Fibroblast of lung (primary cell): ENCODE measurements at regions not wholly inside any gene's neighbourhood (a gene's known extent, or its start where the extent isn't known, plus 50 kb on each side); places are given as distances from the start of the nearest gene placed in this dataset.

Experiments
- DNase-seq, 2 donors: peaks; one replicate each; pipeline versions ENCODE4 v3.0.0 to v3.0.0-alpha.2; 2010; ENCODE audit warnings: low read depth in 2 of 2
- H2AFZ ChIP-seq: 2 replicates; pipeline ENCODE4 v1.5.1; 2012; ENCODE audit warnings: low read length, control low read depth, inconsistent platforms
- H3K27ac ChIP-seq: 2 replicates; pipeline ENCODE4 v1.5.1; 2011; ENCODE audit warnings: low read length, control low read depth; ENCODE audit not compliant: insufficient read depth
- H3K27me3 ChIP-seq: 2 replicates; pipeline ENCODE4 v1.5.1; 2011; ENCODE audit warnings: mild to moderate bottlenecking, low read length; ENCODE audit not compliant: control insufficient read depth, insufficient read depth
- H3K36me3 ChIP-seq: 2 replicates; pipeline ENCODE4 v1.5.1; 2011; ENCODE audit warnings: low read length; ENCODE audit not compliant: control insufficient read depth, insufficient read depth
- H3K4me1 ChIP-seq: 2 replicates; pipeline ENCODE4 v1.5.1; 2011; ENCODE audit warnings: low read length; ENCODE audit not compliant: control insufficient read depth, insufficient read depth; ENCODE audit errors: extremely low read depth
- H3K4me2 ChIP-seq: 2 replicates; pipeline ENCODE4 v1.5.1; 2011; ENCODE audit warnings: low read length, control low read depth; ENCODE audit not compliant: insufficient read depth; ENCODE audit errors: extremely low read depth
- H3K4me3 ChIP-seq, 4 experiments: fragments of 200-600 bp in 1 of 4; sonication (generic) in 1 of 4; replicated peaks in 1 of 4; 2 replicates each; pipeline ENCODE4 v1.5.1; 2011 to 2016; ENCODE audit warnings: low read length in 4 of 4, low read depth in 3 of 4, mild to moderate bottlenecking in 3 of 4, control low read depth in 2 of 4, inconsistent platforms in 1 of 4, mixed read lengths in 1 of 4; ENCODE audit not compliant: insufficient read depth in 1 of 4; ENCODE audit errors: control extremely low read depth in 1 of 4
- H3K79me2 ChIP-seq: 2 replicates; pipeline ENCODE4 v1.5.1; 2012; ENCODE audit warnings: mild to moderate bottlenecking, low read length, inconsistent platforms; ENCODE audit not compliant: control insufficient read depth, insufficient read depth
- H3K9ac ChIP-seq: 2 replicates; pipeline ENCODE4 v1.5.1; 2011; ENCODE audit warnings: mild to moderate bottlenecking, low read length, control low read depth; ENCODE audit not compliant: insufficient read depth
- H3K9me3 ChIP-seq: 2 replicates; pipeline ENCODE4 v1.5.1; 2012; ENCODE audit warnings: low read depth, low read length; ENCODE audit not compliant: control insufficient read depth, insufficient read depth
- H4K20me1 ChIP-seq: 2 replicates; pipeline ENCODE4 v1.5.1; 2011; ENCODE audit warnings: low read length; ENCODE audit not compliant: control insufficient read depth, insufficient read depth; ENCODE audit errors: extremely low read depth
- EZH2 ChIP-seq: IDR thresholded peaks from 2 replicates; pipeline ENCODE4 v1.5.1; 2012; ENCODE audit warnings: low read length, control low read depth, mild to moderate bottlenecking; ENCODE audit errors: missing control alignments
- TF ChIP-seq, protein P1 (sequence below), 2 donors: IDR thresholded peaks in 1 of 2; conservative IDR thresholded peaks in 1 of 2; 1 replicate in 1 of 2; 2 replicates in 1 of 2; pipeline ENCODE4 v1.5.1; 2011 to 2012; ENCODE audit warnings: low read length in 2 of 2, control low read depth in 1 of 2, inconsistent platforms in 1 of 2, low read depth in 1 of 2, mild to moderate bottlenecking in 1 of 2

DNA sequence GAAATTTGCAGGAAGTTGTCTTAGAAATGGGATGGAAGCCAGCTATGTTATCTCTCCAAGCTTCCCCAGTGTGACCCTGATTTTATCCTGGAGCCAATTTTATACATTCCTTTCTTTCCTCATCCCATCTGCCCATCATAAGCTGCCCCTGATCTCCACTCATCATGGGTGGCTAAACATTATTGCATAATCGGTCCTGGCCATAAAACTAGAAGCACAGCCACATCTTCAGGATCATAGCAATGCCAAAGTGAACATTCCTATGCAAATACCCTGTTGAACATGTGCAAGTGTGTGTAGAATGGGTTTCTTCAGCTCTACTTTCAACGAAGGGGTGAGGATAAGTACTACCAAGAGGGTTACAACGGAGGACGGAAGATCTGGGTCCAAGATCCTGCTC lies 50.6 kb upstream of the COG2 start:
- Histone ChIP-seq H3K9ac (no peak overlapping the region), H3K4me3 (no peak overlapping the region), H2AFZ (no peak overlapping the region), H4K20me1 (no peaks in the 10 kb centered on the region), H3K4me2 (no peak overlapping the region), H3K27me3 (no peaks in the 10 kb centered on the region), H3K79me2 (no peaks in the 10 kb centered on the region), H3K36me3 (no peaks in the 10 kb centered on the region), H3K4me1 (no peaks in the 10 kb centered on the region), H3K9me3 (no peaks in the 10 kb centered on the region), H3K27ac (no peak overlapping the region)
- no peak for DNase-seq
- no peak for TF ChIP-seq EZH2
- TF ChIP-seq, protein P1, sequence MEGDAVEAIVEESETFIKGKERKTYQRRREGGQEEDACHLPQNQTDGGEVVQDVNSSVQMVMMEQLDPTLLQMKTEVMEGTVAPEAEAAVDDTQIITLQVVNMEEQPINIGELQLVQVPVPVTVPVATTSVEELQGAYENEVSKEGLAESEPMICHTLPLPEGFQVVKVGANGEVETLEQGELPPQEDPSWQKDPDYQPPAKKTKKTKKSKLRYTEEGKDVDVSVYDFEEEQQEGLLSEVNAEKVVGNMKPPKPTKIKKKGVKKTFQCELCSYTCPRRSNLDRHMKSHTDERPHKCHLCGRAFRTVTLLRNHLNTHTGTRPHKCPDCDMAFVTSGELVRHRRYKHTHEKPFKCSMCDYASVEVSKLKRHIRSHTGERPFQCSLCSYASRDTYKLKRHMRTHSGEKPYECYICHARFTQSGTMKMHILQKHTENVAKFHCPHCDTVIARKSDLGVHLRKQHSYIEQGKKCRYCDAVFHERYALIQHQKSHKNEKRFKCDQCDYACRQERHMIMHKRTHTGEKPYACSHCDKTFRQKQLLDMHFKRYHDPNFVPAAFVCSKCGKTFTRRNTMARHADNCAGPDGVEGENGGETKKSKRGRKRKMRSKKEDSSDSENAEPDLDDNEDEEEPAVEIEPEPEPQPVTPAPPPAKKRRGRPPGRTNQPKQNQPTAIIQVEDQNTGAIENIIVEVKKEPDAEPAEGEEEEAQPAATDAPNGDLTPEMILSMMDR (conservative IDR thresholded peaks at IDR 0.05 in 1 of 2, IDR thresholded peaks at IDR 0.05 in 1 of 2; ENCODE audit: low read depth in 1 of 2, low read length in 2 of 2) = no peak

DNA sequence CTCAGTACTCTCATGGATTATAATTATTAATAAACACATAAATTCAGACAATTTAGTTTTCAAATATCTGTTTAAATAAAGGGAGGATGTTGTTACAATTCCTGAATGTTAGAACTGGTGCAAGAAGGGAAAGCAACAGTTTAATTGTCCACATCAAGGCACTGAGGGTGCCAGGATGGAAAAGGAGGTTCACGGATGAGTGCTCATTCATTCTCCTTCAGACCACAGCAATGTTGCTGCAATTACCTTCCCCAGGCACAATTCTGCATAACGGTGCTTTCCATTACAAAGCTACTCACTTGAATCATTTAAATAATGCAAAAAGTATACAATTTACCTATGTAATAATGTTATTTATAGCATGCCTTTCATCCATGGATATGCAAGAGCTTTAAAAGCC lies 52.3 kb upstream of the COG2 start:
- Histone ChIP-seq H2AFZ (no peak overlapping the region), H3K27me3 (no peaks in the 10 kb centered on the region), H3K79me2 (no peaks in the 10 kb centered on the region), H3K9ac (no peak overlapping the region), H3K4me3 (no peak overlapping the region), H3K36me3 (no peaks in the 10 kb centered on the region), H3K9me3 (no peaks in the 10 kb centered on the region), H3K4me1 (no peaks in the 10 kb centered on the region), H3K4me2 (no peak overlapping the region), H4K20me1 (no peaks in the 10 kb centered on the region), H3K27ac (no peak overlapping the region)
- no peak for TF ChIP-seq EZH2
- TF ChIP-seq, protein P1 (conservative IDR thresholded peaks at IDR 0.05 in 1 of 2, IDR thresholded peaks at IDR 0.05 in 1 of 2; ENCODE audit: low read depth in 1 of 2, low read length in 2 of 2) = no peak
- no peak for DNase-seq

DNA sequence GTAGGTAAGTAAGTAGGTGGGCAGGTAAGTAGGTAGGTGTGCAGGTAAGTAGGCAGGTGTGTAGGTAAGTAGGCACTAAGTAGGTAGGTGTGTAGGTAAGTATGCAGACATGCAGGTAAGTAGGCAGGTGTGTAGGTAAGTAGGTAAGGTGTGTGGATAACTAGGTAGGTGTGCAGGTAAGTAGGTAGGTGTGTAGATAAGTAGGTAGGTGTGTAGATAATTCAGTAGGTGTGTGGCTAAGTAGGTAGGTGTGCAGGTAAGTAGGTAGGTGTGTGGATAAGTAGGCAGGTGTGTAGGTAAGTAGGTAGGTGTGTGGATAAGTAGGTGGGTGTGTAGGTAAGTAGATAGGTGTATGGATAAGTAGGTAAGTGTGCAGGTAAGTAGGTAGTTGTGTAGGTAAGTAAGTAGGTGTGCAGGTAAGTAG lies 53.9 kb upstream of the COG2 start:
- H3K9me3 ChIP-seq = no peaks in the 10 kb centered on the region
- no peak for DNase-seq
- H3K4me2 ChIP-seq = no peak overlapping the region
- no peak overlapping the region for H3K9ac ChIP-seq
- H3K27me3 ChIP-seq = no peaks in the 10 kb centered on the region
- no peaks in the 10 kb centered on the region for H4K20me1 ChIP-seq
- no peaks in the 10 kb centered on the region for H3K36me3 ChIP-seq
- no peak overlapping the region for H2AFZ ChIP-seq
- no peaks in the 10 kb centered on the region for H3K4me1 ChIP-seq
- no peak overlapping the region for H3K4me3 ChIP-seq
- no peak overlapping the region for H3K27ac ChIP-seq
- no peaks in the 10 kb centered on the region for H3K79me2 ChIP-seq
- TF ChIP-seq, protein P1 (conservative IDR thresholded peaks at IDR 0.05 in 1 of 2, IDR thresholded peaks at IDR 0.05 in 1 of 2; ENCODE audit: low read depth in 1 of 2, low read length in 2 of 2) = no peak
